Immature natural killer cell (primary cell): ENCODE measurements at regions not wholly inside any gene's neighbourhood (a gene's known extent, or its start where the extent isn't known, plus 50 kb on each side); places are given as distances from the start of the nearest gene placed in this dataset.

ENCODE experiments used
- DNase-seq, 3 donors: peaks; one replicate each; pipeline ENCODE4 v3.0.0; 2022; ENCODE audit warnings: mixed read lengths in 1 of 3
- H3K27ac Mint-ChIP-seq, 6 donors: one replicate each; pipeline ENCODE4 v1.8.0; 2020; ENCODE audit warnings: mixed read lengths in 6 of 6, mild to moderate bottlenecking in 5 of 6, inconsistent platforms in 4 of 6, moderate library complexity in 3 of 6
- H3K27me3 Mint-ChIP-seq, 3 donors: one replicate each; pipeline ENCODE4 v1.8.0; 2020 to 2021; ENCODE audit warnings: low read depth in 3 of 3, mild to moderate bottlenecking in 3 of 3, mixed read lengths in 3 of 3, moderate library complexity in 3 of 3, inconsistent platforms in 1 of 3
- H3K36me3 Mint-ChIP-seq, 3 donors: one replicate each; pipeline ENCODE4 v1.8.0; 2020; ENCODE audit warnings: mixed read lengths in 3 of 3, inconsistent platforms in 2 of 3, mild to moderate bottlenecking in 2 of 3
- H3K4me1 Mint-ChIP-seq, 2 donors: one replicate each; pipeline ENCODE4 v1.8.0; 2020; ENCODE audit warnings: inconsistent platforms in 2 of 2, mild to moderate bottlenecking in 2 of 2, mixed read lengths in 2 of 2, moderate library complexity in 1 of 2
- H3K4me3 Mint-ChIP-seq, 5 donors: one replicate each; pipeline ENCODE4 v1.8.0; 2020; ENCODE audit warnings: mild to moderate bottlenecking in 5 of 5, mixed read lengths in 5 of 5, inconsistent platforms in 3 of 5, moderate library complexity in 3 of 5
- H3K9me3 Mint-ChIP-seq, 6 donors: one replicate each; pipeline ENCODE4 v1.8.0; 2020; ENCODE audit warnings: mild to moderate bottlenecking in 6 of 6, mixed read lengths in 6 of 6, inconsistent platforms in 4 of 6, moderate library complexity in 3 of 6

DNA sequence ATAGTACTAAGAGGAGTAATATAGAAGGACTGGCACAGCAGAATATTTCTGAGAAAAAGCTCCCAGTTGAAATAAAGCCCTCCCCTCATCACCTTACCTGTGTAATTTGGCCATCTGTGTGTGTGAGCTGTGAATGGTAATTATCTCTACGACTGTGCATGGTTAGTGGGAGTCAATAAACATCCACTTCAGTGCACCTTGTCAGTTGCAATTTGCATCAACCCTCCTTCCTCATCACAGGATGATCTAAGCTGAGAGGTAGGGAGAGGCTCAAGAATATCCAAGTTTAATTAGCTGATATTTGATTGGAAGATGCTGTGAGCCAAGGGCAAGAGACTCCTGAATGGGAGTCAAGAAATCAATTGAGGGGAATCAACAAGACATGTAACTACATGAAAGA is 694.9 kb upstream of the KLHL29 start:
- peaks cover 8 to 42% (median 11%) of the 10 kb centered on the region in 6 donors for H3K9me3 Mint-ChIP-seq
- H3K36me3 Mint-ChIP-seq = no peaks in the 10 kb centered on the region
- no peaks in the 10 kb centered on the region for H3K4me1 Mint-ChIP-seq
- peaks cover 0 to 2% (median 0%) of the 10 kb centered on the region in 3 donors for H3K27me3 Mint-ChIP-seq
- no peak overlapping the region for H3K27ac Mint-ChIP-seq
- no peak for DNase-seq
- H3K4me3 Mint-ChIP-seq = no peak overlapping the region

DNA sequence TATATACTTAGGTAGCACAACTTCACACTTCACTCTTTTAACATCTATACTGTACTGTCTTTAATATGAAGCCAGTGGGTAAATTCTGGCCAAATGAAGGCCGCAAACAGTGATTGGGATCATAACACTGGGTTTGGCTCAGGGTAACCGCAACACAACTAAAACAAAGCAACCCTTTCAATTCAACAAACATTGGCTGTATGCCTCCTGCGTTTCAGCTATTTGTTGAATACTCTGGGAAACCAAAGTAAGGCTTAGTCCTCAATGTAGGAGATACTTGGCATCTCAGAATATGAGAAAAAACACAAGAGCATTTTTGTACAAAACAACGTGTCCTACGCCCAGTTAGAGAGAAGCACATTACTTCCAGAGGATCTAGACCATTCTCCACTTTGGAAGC is 693.3 kb upstream of the KLHL29 start:
- DNase-seq = no peak
- no peaks in the 10 kb centered on the region for H3K36me3 Mint-ChIP-seq
- no peak overlapping the region for H3K4me3 Mint-ChIP-seq
- no peaks in the 10 kb centered on the region for H3K27me3 Mint-ChIP-seq
- H3K27ac Mint-ChIP-seq = no peak overlapping the region
- H3K4me1 Mint-ChIP-seq = no peaks in the 10 kb centered on the region
- peaks cover 5 to 34% (median 10%) of the 10 kb centered on the region in 6 donors for H3K9me3 Mint-ChIP-seq

DNA sequence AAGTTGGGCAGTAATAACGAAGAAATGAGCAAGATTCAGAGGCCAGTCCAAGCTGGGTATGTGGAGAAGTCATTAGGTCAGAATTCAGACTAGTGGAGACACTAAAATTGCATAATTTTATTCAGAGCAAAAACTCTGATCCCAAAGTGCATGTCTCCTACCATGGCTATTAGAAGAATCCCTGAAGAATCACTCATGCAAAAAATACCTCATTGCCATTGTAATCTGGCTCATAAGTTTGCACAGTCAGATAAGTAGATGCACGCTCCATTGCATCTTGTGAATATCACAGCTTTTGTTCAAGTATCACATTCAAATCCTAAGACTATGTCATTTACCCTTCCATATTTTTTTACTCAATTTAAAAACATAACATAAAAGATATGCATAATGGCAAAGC is 692.2 kb upstream of the KLHL29 start:
- Mint-ChIP-seq H3K4me3 (no peak overlapping the region), H3K4me1 (no peaks in the 10 kb centered on the region), H3K27me3 (no peaks in the 10 kb centered on the region), H3K9me3 (peaks cover 7 to 25% (median 9%) of the 10 kb centered on the region in 6 donors), H3K36me3 (no peaks in the 10 kb centered on the region), H3K27ac (no peak overlapping the region)
- DNase-seq = no peak

DNA sequence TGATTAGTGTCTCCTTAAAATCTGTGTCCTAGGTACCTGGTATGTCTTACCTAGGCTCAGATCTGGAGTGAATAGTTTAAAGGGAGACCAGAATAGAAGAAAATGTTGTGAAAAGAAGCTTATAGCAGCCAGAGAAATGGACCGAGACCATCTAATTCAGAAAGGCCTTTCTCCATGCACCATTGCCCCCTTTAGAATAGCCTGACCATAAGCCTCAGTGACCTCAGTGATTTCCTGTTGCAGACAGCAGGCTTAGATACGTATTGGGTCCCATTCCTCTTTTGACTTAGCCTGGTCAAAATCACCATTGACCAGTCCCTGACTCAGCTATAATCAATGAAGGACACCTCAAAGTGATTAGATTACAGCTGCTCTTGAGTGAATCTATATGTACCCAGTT is 690.7 kb upstream of the KLHL29 start:
- Mint-ChIP-seq H3K27me3 (no peaks in the 10 kb centered on the region), H3K36me3 (no peaks in the 10 kb centered on the region), H3K9me3 (peaks cover 7 to 36% (median 9%) of the 10 kb centered on the region in 6 donors), H3K27ac (no peak overlapping the region), H3K4me1 (no peaks in the 10 kb centered on the region), H3K4me3 (no peak overlapping the region)
- DNase-seq = no peak

DNA sequence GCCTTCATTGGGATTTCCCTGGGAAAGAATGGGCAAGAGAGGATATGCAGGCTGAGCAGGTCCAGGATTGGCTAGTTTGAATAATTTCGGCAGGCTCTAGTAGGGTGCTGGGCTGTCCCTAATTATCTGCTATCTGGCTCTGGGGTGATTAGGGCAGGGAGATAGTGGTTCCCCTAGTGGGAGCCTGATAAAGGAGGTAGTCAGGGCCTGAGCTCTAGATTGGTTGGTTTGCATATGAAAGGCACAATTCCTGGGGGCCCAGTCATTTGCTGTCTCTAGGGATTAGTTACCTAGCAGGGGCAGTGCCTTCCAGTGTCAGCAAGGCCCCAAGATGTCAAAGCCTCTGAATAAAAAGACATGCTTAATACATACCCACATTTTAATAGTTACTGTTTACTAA is 690.1 kb upstream of the KLHL29 start:
- no peak overlapping the region for H3K27ac Mint-ChIP-seq
- H3K4me3 Mint-ChIP-seq = no peak overlapping the region
- H3K36me3 Mint-ChIP-seq = no peaks in the 10 kb centered on the region
- no peak for DNase-seq
- H3K9me3 Mint-ChIP-seq = peaks cover 6 to 36% (median 9%) of the 10 kb centered on the region in 6 donors
- H3K27me3 Mint-ChIP-seq = no peaks in the 10 kb centered on the region
- no peaks in the 10 kb centered on the region for H3K4me1 Mint-ChIP-seq

DNA sequence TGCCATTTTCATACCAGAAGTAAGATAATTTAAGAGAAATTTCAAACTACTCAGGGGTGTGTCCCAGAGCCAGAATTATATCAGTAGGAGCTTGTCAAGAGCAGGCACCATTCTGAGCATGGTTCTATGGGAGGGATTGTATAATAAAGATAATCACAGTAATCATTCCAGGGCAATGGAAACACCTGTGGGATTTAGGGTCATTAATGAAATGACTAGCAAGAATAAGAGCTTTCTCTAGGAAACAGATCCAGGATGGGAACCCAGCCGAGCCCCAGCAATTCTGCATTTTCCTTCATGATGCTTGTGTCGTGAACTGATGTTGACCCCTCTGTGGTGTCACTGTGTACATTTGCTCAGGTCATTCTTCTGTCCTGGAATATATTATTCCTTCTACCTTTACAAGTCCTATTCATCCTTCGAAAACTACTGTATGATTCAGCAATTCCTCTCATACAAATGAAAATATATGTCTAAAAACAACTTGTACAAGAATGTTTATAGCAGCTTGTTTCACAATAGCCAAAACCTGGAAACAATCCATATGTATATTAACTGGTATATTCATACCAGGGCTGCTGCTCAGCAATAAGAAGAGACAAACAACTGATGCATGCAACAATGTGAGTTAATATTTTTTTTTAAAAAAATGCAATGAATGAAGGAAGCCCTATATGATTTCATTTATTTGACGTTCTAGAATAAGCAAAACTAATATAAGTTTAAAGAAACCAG is 687.8 kb upstream of the KLHL29 start:
- H3K9me3 Mint-ChIP-seq = peaks cover 6 to 28% (median 9%) of the 10 kb centered on the region in 6 donors
- no peak for DNase-seq
- no peaks in the 10 kb centered on the region for H3K27me3 Mint-ChIP-seq
- H3K27ac Mint-ChIP-seq = no peak overlapping the region
- no peak overlapping the region for H3K4me3 Mint-ChIP-seq
- H3K4me1 Mint-ChIP-seq = no peaks in the 10 kb centered on the region
- no peaks in the 10 kb centered on the region for H3K36me3 Mint-ChIP-seq

DNA sequence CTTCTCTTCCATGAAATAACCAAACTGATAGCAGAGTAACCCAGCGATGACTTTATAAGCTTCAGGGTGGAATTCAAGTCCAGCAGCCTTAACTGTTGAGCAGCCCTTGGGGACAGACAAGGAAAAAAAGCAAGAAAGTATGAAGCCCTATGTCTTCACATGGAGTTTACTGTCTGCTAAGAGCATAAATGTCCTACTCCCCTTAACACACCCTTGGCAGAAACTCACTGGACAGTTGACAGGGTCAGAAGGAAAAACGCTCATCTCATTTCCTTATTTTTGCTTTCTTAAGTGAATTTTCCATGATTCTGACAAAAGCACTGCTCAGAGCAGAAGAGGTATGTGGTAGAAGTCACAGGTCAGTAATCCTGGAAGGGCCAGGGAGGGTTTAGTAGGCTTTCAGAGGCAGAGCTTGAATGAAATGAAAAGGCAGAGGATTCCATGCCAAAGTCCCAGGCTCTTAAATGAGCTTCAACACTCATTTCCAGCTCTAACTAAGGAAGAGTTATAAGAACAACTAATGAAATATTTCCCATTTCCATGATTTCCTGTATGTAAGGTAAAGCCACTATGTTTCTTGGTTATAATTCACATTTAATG is 683.3 kb upstream of the KLHL29 start:
- Mint-ChIP-seq H3K4me1 (no peaks in the 10 kb centered on the region), H3K4me3 (no peak overlapping the region), H3K27ac (no peak overlapping the region), H3K9me3 (peaks cover 3 to 45% (median 12%) of the 10 kb centered on the region in 6 donors), H3K27me3 (peaks cover 0 to 2% (median 1%) of the 10 kb centered on the region in 3 donors), H3K36me3 (no peaks in the 10 kb centered on the region)
- no peak for DNase-seq

DNA sequence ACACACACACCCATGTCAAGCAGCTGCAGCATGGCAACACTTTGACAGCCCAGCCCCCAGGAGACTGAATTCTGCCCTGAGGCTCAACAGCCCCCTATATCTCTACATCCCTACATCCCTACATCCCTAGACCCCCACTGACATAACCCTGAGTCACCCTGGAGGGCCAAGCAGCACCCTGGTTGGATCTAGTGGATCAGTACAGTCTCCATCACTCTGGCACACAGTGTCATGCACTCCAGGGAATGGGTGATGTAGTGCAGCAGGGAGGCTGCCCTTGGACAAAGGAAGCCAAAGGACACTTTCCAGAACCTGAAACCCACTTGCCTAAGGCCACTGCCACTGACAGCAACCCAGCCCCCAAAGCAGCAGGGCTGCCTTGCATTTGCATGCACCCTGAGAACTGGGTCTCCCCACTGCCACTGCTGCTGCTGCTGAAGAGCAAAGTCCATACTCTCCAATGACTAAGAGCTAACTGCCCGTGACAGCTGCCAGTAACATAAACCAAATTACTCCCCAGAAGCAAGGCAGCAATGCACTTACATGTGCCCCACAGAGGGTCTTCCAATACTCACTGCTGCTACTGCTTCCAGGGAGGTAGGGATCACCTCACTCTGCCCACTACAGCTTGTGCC is 681.6 kb upstream of the KLHL29 start:
- Mint-ChIP-seq H3K9me3 (peaks cover 3 to 47% (median 17%) of the 10 kb centered on the region in 6 donors), H3K27me3 (peaks cover 0 to 2% (median 1%) of the 10 kb centered on the region in 3 donors), H3K27ac (no peak overlapping the region), H3K4me1 (no peaks in the 10 kb centered on the region), H3K36me3 (peaks cover 0 to 3% (median 0%) of the 10 kb centered on the region in 3 donors), H3K4me3 (no peak overlapping the region)
- DNase-seq = no peak

DNA sequence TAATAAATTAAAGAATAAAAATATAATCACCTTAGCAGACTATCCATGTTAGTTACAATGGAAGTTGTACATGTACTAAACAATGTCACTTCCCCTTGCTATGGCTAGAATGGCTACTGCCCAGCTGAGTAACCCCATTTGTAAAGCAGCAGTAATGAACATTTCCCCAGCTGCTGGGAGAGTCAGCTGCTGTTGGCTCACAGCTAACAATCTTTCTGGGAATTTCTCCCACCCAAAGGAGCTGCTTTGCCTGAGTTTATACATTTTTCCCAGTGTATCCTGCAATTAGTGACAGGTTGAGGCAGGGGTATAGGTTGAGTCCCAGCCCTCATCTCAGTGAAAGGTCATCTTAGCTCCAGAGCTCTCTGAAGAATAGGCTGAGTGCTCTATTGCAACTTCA is 665.6 kb upstream of the KLHL29 start:
- Mint-ChIP-seq H3K27ac (no peak overlapping the region), H3K4me1 (no peaks in the 10 kb centered on the region), H3K4me3 (no peak overlapping the region), H3K27me3 (peaks cover 0 to 3% (median 0%) of the 10 kb centered on the region in 3 donors), H3K9me3 (peaks cover 2 to 41% (median 15%) of the 10 kb centered on the region in 6 donors), H3K36me3 (peaks cover 0 to 2% (median 0%) of the 10 kb centered on the region in 3 donors)
- no peak for DNase-seq

DNA sequence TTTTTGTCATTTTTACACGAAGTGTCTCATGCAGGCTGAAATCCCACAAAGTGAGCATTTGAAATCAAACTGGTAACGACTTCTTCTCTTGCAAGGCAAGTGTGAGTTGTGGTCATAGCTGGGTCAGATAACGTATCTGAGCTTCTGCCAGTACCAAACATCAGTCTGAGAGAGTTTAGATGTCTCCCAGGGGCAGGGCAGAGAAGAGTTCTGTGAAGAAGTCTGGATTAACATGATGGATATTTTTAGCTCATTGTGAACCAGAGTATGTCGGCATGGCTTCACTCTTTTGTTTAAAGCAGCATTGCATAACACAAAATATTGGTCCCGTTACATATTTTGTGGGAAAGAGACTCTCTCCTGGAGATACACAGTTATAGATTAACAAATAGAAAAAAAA is 655.5 kb upstream of the KLHL29 start:
- no peak for DNase-seq
- H3K27me3 Mint-ChIP-seq = peaks cover 0 to 2% (median 0%) of the 10 kb centered on the region in 3 donors
- H3K4me1 Mint-ChIP-seq = no peaks in the 10 kb centered on the region
- H3K4me3 Mint-ChIP-seq = no peak overlapping the region
- H3K36me3 Mint-ChIP-seq = no peaks in the 10 kb centered on the region
- H3K27ac Mint-ChIP-seq = no peak overlapping the region
- H3K9me3 Mint-ChIP-seq = peaks cover 5 to 48% (median 23%) of the 10 kb centered on the region in 6 donors

DNA sequence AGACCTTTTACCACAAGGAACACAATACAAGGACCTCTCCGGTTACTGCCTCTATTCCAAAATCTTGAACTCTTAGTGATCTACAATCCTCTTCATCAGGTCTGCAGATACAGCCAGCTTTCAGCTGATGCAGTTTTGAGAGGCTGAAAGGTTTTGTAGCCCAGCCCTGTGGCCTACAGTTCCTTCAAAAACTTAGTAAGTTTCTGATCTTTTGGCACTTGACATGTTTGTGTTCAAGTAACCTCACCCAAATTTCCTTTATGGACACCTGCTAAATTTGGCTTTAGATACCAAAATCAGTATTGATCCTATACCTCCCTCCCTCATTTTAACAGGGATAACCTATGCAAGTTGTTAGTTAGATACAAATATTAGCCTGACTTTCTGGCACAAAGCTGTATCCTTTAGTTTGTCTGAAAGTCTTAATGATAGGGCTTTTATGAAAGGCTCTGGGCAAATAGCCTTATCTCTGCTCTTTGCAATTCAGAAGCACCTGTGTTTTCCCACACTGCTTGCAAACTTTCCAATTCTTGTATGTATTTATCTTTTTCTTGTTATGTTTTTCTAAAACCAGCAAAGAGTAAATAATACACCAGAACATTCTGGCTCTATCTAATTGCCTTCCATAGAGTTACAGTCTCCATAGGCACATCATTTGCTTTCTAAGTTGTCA is 650.5 kb upstream of the KLHL29 start:
- H3K27ac Mint-ChIP-seq = no peak overlapping the region
- no peak overlapping the region for H3K4me3 Mint-ChIP-seq
- peaks cover 12 to 39% (median 18%) of the 10 kb centered on the region in 6 donors for H3K9me3 Mint-ChIP-seq
- DNase-seq = no peak
- no peaks in the 10 kb centered on the region for H3K36me3 Mint-ChIP-seq
- no peaks in the 10 kb centered on the region for H3K27me3 Mint-ChIP-seq
- no peaks in the 10 kb centered on the region for H3K4me1 Mint-ChIP-seq

DNA sequence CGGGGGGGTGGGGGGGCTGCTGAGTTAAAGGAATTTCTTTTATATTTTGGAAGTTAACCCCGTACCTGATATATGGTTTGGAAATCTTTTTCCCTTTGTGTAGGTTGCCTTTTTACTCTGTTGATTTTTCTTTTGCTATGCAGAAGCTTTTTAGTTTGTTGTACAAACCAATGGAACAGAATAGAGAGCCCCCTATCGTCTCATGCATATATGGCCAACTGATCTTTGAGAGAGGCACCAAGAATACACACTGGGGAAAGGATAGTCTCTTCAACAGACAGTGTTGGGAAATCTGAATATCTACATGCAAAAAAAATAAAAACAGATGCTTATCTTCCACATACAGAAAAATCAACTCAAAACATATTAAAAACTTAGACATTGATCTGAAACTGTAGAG is 647.8 kb upstream of the KLHL29 start:
- H3K36me3 Mint-ChIP-seq = no peaks in the 10 kb centered on the region
- H3K4me1 Mint-ChIP-seq = no peaks in the 10 kb centered on the region
- peaks cover 5 to 28% (median 14%) of the 10 kb centered on the region in 6 donors for H3K9me3 Mint-ChIP-seq
- H3K4me3 Mint-ChIP-seq = no peak overlapping the region
- DNase-seq = no peak
- no peak overlapping the region for H3K27ac Mint-ChIP-seq
- H3K27me3 Mint-ChIP-seq = no peaks in the 10 kb centered on the region

DNA sequence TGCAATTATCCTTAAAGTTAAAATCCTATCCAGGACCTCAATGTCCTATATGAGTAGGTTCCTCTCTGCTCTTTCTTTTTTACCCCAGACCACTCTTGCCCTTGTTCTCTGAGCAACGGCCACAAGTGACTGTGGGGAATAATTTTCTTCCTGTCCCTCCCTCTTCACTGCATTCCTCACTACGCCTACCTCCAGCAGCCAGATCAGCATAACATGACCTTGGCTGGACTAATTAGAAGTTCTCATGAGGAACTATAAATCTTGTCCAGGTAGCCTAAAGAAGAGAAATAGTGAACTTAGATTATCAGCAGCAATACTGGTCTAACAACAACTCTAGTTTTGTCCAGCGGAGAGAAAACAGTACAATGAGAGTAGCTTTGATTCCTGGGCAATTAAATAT is 643.8 kb upstream of the KLHL29 start:
- H3K36me3 Mint-ChIP-seq = no peaks in the 10 kb centered on the region
- DNase-seq = no peak
- H3K27me3 Mint-ChIP-seq = peaks cover 0 to 2% (median 0%) of the 10 kb centered on the region in 3 donors
- H3K4me3 Mint-ChIP-seq = no peak overlapping the region
- H3K27ac Mint-ChIP-seq = no peak overlapping the region
- no peaks in the 10 kb centered on the region for H3K4me1 Mint-ChIP-seq
- peaks cover 7 to 36% (median 24%) of the 10 kb centered on the region in 6 donors for H3K9me3 Mint-ChIP-seq

DNA sequence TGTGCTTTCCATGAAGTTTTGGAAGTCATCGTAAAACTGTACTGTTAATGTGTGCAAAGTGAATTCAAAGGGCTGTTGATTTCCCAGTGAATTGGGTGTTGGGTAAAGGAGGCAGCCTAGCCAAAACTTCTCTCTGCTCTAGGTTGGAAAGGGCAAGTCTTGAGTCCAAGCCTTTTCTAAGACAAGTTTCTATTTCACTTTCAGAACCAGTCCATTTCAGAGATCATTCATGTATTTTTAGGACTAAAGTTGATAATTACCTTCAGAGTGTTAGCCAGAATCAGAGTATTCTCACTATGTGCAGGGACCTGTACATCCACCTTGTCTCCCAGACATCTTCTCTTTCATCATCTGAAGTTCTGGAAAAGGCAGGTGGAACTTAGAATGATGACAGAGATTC is 636.1 kb upstream of the KLHL29 start:
- H3K27me3 Mint-ChIP-seq = peaks cover 2 to 3% (median 2%) of the 10 kb centered on the region in 3 donors
- H3K4me1 Mint-ChIP-seq = no peaks in the 10 kb centered on the region
- no peak for DNase-seq
- no peak overlapping the region for H3K4me3 Mint-ChIP-seq
- peaks cover 7 to 24% (median 20%) of the 10 kb centered on the region in 6 donors for H3K9me3 Mint-ChIP-seq
- H3K36me3 Mint-ChIP-seq = no peaks in the 10 kb centered on the region
- no peak overlapping the region for H3K27ac Mint-ChIP-seq
